ENCODE measurements at regions not wholly inside any gene's neighbourhood (a gene's known extent, or its start where the extent isn't known, plus 50 kb on each side); places are given as distances from the start of the nearest gene placed in this dataset.

DNA sequence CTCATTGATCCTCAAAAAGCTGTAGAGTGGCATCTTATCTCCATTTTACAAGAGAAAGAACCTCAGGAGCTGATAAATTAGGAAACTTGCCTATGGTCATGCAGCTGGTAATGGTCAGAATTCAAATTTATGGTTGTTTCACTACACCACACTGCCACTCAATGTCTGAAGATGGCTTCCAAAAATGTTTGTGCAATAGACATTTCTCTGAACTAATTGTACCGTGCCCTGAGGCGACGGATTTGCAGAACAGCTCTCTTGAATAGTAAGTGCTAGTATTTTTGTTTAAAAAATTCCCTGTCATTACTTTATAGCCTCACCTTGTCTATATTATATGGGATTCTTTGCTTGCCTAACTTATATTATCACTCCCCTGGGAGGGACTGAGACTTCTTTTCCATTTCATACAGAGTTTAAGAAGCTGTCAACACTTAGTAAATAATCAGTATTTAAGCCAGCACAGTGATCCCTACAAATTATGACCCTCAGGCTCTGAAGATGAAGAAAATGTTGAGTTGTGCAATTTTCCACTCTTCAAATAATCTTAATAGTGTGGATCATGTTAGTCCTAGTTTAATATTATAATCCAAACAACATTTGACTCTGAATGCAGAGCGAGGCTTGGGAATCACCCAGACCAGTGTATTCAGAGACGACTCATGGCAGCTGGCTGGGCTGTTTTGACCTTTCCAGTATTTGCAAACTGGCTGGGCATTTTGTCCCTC lies 346.6 kb downstream of the PTEN start:
- DNase-seq = no peak

GRCh38 chr10:88211230-88211629 lies 347.8 kb downstream of the PTEN start:
- DNase-seq = no peak

- no peak for DNase-seq
Measured at GRCh38 chr10:88212069-88212468, 348.6 kb downstream of the PTEN start.

GRCh38 chr10:88213065-88213605 lies 349.7 kb downstream of the PTEN start:
- DNase-seq = no peak

DNA sequence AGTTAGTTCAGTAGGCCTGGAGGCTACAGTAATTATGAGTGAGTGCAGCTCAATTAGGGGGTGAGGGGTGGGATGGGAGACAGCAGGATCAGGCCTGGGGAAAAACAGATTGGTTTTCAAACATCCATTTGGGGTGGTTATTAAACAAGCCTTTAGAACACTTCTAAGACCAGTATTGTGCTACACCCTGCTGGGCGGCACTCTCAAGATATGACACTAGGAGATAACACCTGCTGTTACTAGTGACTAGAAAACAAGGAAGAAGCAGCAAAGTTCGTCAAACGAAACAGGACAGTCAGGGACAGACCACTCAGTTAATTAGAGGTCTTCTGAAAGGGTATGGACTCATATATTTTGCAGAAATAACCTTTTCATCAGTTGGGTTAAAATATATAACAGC lies 353.6 kb downstream of the PTEN start:
- no peak for DNase-seq

DNA sequence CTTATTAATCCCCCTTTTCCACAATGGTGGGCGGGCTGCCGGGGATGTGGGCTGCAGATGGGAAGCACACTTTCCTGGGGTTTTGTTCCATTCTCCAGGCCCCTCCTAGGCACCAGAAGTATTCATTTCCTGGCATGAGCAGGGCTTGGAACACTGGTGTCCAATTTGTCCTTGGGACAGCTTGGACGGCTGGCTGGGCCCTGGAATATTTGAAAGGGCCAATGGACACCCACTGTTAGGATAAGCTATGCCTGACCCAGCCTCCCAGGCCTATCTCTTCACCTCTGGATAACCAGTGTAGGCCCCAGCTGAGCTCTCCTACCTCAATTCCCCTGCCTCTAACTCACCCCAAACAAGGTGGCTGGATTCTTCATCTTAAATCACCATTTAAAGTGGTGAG lies 354.9 kb downstream of the PTEN start:
- DNase-seq = no peak

GRCh38 chr10:88219753-88220152 lies 356.3 kb downstream of the PTEN start:
- no peak for DNase-seq

GRCh38 chr10:88221010-88221973 lies 357.9 kb downstream of the PTEN start:
- no peak for DNase-seq

DNA sequence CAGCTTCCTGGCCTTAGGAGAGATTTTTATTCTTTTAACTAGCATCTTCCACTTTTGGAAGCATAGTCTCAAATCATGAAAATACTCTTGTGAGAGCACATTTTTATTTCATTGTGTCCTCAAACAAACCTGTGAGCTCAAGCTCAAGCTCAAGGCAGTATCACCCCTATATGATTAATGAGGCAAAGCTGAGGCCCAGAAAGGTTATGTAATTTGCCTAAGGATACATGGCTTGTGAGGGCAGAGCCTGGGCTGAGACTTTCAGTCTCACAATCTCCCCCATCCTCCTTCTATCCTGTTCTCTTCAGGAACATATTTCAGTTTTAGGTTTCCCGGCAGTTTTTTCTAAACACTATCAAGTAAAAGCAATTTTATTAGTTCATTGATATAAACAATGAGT lies 359.5 kb downstream of the PTEN start:
- no peak for DNase-seq

All from T-helper 2 cell (primary cell).